ENCODE measurements at regions not wholly inside any gene's neighbourhood (a gene's known extent, or its start where the extent isn't known, plus 50 kb on each side); places are given as distances from the start of the nearest gene placed in this dataset.

DNA sequence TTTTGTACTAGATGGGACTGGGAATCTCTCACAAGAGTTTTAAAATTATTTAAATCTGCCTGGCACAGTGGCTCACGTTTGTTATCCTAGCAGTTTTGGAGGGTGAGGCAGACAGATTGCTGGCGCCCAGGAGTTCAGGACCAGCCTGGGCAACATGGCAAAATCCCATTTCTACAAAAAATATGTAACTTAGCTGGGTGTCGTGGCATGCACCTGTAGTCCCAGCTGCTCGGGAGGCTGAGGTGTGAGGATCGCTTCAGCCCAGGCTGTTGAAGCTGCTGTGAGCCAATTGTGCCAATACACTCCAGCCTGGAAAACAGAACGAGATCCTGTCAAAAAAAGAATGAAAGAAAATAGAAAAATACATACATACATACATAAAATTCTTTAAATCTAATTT is 685.7 kb upstream of the PIK3C3 start:
- Histone ChIP-seq H2BK20ac (ENCODE audit: low read length) (no peak overlapping the region), H3K14ac (ENCODE audit: insufficient read length) (no peak overlapping the region), H3K4me3 (ENCODE audit: extremely low read depth in 1 of 4, insufficient read depth in 2 of 4, low read depth in 3 of 4, low read length in 4 of 4) (no peak overlapping the region), H2BK12ac (ENCODE audit: low read depth, low read length) (no peak overlapping the region), H3K4ac (replicated peaks; ENCODE audit: insufficient read length, low read depth, low read length) (no peak overlapping the region), H4K5ac (ENCODE audit: insufficient read length, low read depth, low read length) (no peak overlapping the region), H3K36me3 (ENCODE audit: control insufficient read depth in 2 of 4, insufficient read depth in 4 of 4, low read length in 3 of 4) (no peaks in the 10 kb centered on the region), H3K18ac (ENCODE audit: extremely low read depth, low read length) (no peak overlapping the region), H3K79me1 (ENCODE audit: low read depth, low read length) (no peaks in the 10 kb centered on the region), H4K8ac (ENCODE audit: extremely low read depth, insufficient read depth, low read length) (no peak overlapping the region), H3K27me3 (replicated peaks in 1 of 4; ENCODE audit: control insufficient read depth in 3 of 4, extremely low read depth in 1 of 4, insufficient read depth in 3 of 4, low read length in 3 of 4) (no peaks in the 10 kb centered on the region), H3K56ac (replicated peaks; ENCODE audit: insufficient read length, low read depth, low read length) (no peak overlapping the region), H2BK5ac (ENCODE audit: low read depth, low read length) (no peak overlapping the region), H2BK120ac (replicated peaks; ENCODE audit: low read depth, low read length) (no peak overlapping the region), H2AK5ac (ENCODE audit: low read depth, low read length) (no peak overlapping the region), H2AFZ (ENCODE audit: low read length) (no peak overlapping the region), H3K9ac (replicated peaks in 1 of 4; ENCODE audit: extremely low read depth in 1 of 4, low read depth in 3 of 4, low read length in 3 of 4) (no peak overlapping the region), H3K79me2 (ENCODE audit: control insufficient read depth in 1 of 2, insufficient read depth in 2 of 2, low read length in 2 of 2) (no peaks in the 10 kb centered on the region), H3K27ac (ENCODE audit: low read depth, low read length) (no peak overlapping the region), H4K91ac (replicated peaks; ENCODE audit: insufficient read length, low read length) (no peak overlapping the region), H3K4me1 (replicated peaks in 1 of 4; ENCODE audit: control insufficient read depth in 3 of 4, insufficient read depth in 4 of 4, low read length in 3 of 4) (peaks cover 0 to 3% (median 1%) of the 10 kb centered on the region in 4 experiments; a peak in 1 of 7 replicates), H3K23me2 (ENCODE audit: low read depth, low read length) (no peaks in the 10 kb centered on the region), H2BK15ac (ENCODE audit: low read length) (no peak overlapping the region), H4K20me1 (replicated peaks in 1 of 2; ENCODE audit: control insufficient read depth in 1 of 2, insufficient read depth in 2 of 2, low read length in 2 of 2) (no peaks in the 10 kb centered on the region), H3K23ac (ENCODE audit: insufficient read length) (no peak overlapping the region), H3K4me2 (ENCODE audit: insufficient read depth in 1 of 2, low read depth in 2 of 2, low read length in 2 of 2) (no peak overlapping the region), H3K9me3 (ENCODE audit: insufficient read depth in 2 of 2, low read depth in 1 of 2, low read length in 1 of 2) (no peaks in the 10 kb centered on the region)
- ChIA-PET CTCF (ENCODE audit: partially characterized antibody) (no interaction called here), POLR2A (ENCODE audit: partially characterized antibody) (no interaction called here)
- TF ChIP-seq SIN3A (conservative IDR thresholded peaks at IDR 0.05 in 1 of 2, IDR thresholded peaks at IDR 0.05 in 1 of 2; ENCODE audit: low read depth in 1 of 2, low read length in 2 of 2) (no peak), NRF1 (IDR thresholded peaks at IDR 0.05; ENCODE audit: low read depth, low read length) (no peak), GABPA (IDR thresholded peaks at IDR 0.05; ENCODE audit: borderline replicate concordance, insufficient read depth, low read length) (no peak), KDM1A (IDR thresholded peaks at IDR 0.05; ENCODE audit: borderline replicate concordance, low read length) (no peak), JUND (IDR thresholded peaks at IDR 0.05; ENCODE audit: low read length) (no peak), RXRA (IDR thresholded peaks at IDR 0.05; ENCODE audit: insufficient read depth, low read depth, low read length) (no peak), RAD21 (IDR thresholded peaks at IDR 0.05 in 1 of 2, conservative IDR thresholded peaks at IDR 0.05 in 1 of 2; ENCODE audit: low read depth in 2 of 2, low read length in 2 of 2) (no peak), MAFK (IDR thresholded peaks at IDR 0.05; ENCODE audit: low read depth, low read length) (no peak), CTBP2 (IDR thresholded peaks at IDR 0.05; ENCODE audit: borderline replicate concordance, insufficient read depth, insufficient read length, low read length) (no peak), BCL11A (IDR thresholded peaks at IDR 0.05; ENCODE audit: low read depth in 2 of 2, low read length in 2 of 2) (no peak)
- WGBS, 2 experiments (ENCODE audit: extremely low coverage in 1 of 2, insufficient coverage in 1 of 2, insufficient read length in 1 of 2, insufficient replicate concordance in 2 of 2, low coverage in 1 of 2, low lambda C conversion rate in 2 of 2, missing lambda C conversion rate in 1 of 2): 90% methylated on average over 6 of the region's 6 CpGs; no CpG with 5 or more reads in 1 of the 2 experiments
- FAIRE-seq (no peak), DNase-seq (ENCODE audit: low read depth in 1 of 2, low spot score in 2 of 2) (no peak)

Measured in H1 (cell line).